HCT116 (cell line): ENCODE measurements at regions not wholly inside any gene's neighbourhood (a gene's known extent, or its start where the extent isn't known, plus 50 kb on each side); places are given as distances from the start of the nearest gene placed in this dataset.

Source experiments
- ATAC-seq: fragments of 200-7000 bp; cut with Tn5 transposase; 2 replicates; pipeline ENCODE4 v1.9.1; 2020; ENCODE audit warnings: mild to moderate bottlenecking, moderate library complexity
- BruUV-seq: library from RNA; stranded (reverse); fragments of 400-500 nt; replicated peaks from 2 replicates; lab custom pipeline; 2021; lab: Mats Ljungman, UMichigan
- CTCF ChIA-PET: fragments of 300-600 bp; sonication (Branson Sonifier 250); formaldehyde crosslinking; loops from one replicate; lab custom pipeline; 2021; ENCODE audit warnings: antibody characterized with exemption; lab: Charles Lee
- POLR2A ChIA-PET: fragments of 300-600, 350-600 bp; sonication (Branson Sonifier 250); formaldehyde crosslinking; loops from one replicate; lab custom pipeline; 2021; ENCODE audit warnings: antibody characterized with exemption; lab: Charles Lee
- RAD21 ChIA-PET, 2 experiments: fragments of 300-600 bp; sonication (Branson Sonifier 250); formaldehyde crosslinking; loops; one replicate each; lab custom pipeline; 2023; ENCODE audit warnings: low total read pairs in 2 of 2; ENCODE audit not compliant: uncharacterized antibody in 2 of 2, unreplicated experiment in 2 of 2, low non-redundant PET in 1 of 2; lab: Charles Lee
- DNase-seq: peaks from one replicate; pipeline ENCODE4 v3.0.0-alpha.2; 2010; ENCODE audit warnings: low read depth, low spot score
- H2AFZ ChIP-seq: fragments of 200-600 bp; shearing (Covaris generic), sonication (generic); 2 replicates; pipeline ENCODE4 v1.6.1; 2017; ENCODE audit warnings: low read depth, mixed run types, mixed read lengths, antibody characterized with exemption, low read length; ENCODE audit not compliant: poor library complexity, severe bottlenecking
- H3K27ac ChIP-seq: 2 replicates; pipeline ENCODE4 v1.5.1; 2012; ENCODE audit warnings: low read depth, low read length
- H3K27me3 ChIP-seq: fragments of 200-600 bp; sonication (generic); 2 replicates; pipeline ENCODE4 v1.6.1; 2016; ENCODE audit warnings: mixed run types, low read length, mixed read lengths; ENCODE audit not compliant: insufficient read depth
- H3K36me3 ChIP-seq, 2 experiments: fragments of 200-500 bp in 1 of 2; fragments of 200-600 bp in 1 of 2; sonication (Bioruptor generic) in 1 of 2; sonication (generic) in 1 of 2; 2 replicates each; pipeline versions ENCODE4 v1.5.1 to v1.6.1; 2014 to 2016; ENCODE audit warnings: low read length in 2 of 2, inconsistent platforms in 1 of 2, mixed read lengths in 1 of 2, mixed run types in 1 of 2; ENCODE audit not compliant: insufficient read depth in 2 of 2, control insufficient read depth in 1 of 2
- H3K4me1 ChIP-seq, 2 experiments: fragments of 200-600 bp in 1 of 2; sonication (generic) in 1 of 2; 2 replicates each; pipeline versions ENCODE4 v1.5.1 to v1.6.1; 2012 to 2017; ENCODE audit warnings: low read length in 2 of 2, inconsistent platforms in 1 of 2, mild to moderate bottlenecking in 1 of 2, mixed read lengths in 1 of 2, mixed run types in 1 of 2, moderate library complexity in 1 of 2; ENCODE audit not compliant: insufficient read depth in 2 of 2, control insufficient read depth in 1 of 2
- H3K4me2 ChIP-seq: fragments of 200-600 bp; sonication (generic); 2 replicates; pipeline ENCODE4 v1.6.1; 2017; ENCODE audit warnings: mixed run types, low read length, mixed read lengths
- H3K4me3 ChIP-seq, 2 experiments: fragments of 200-600 bp in 1 of 2; sonication (generic) in 1 of 2; replicated peaks in 1 of 2; 2 replicates each; pipeline ENCODE4 v1.5.1; 2011 to 2016; ENCODE audit warnings: low read length in 2 of 2, control low read depth in 1 of 2, low read depth in 1 of 2, mild to moderate bottlenecking in 1 of 2, mixed read lengths in 1 of 2, mixed run types in 1 of 2
- H3K79me2 ChIP-seq: fragments of 200-600 bp; sonication (generic); 2 replicates; pipeline ENCODE4 v1.6.1; 2017; ENCODE audit warnings: mild to moderate bottlenecking, mixed run types, low read length, moderate library complexity, mixed read lengths; ENCODE audit not compliant: insufficient read depth
- H3K9ac ChIP-seq: fragments of 200-600 bp; sonication (generic); 2 replicates; pipeline ENCODE4 v1.6.1; 2016; ENCODE audit warnings: low read length, mixed read lengths
- H3K9me2 ChIP-seq: fragments of 200-600 bp; sonication (generic), shearing (Covaris generic); 2 replicates; pipeline ENCODE4 v1.6.1; 2017; ENCODE audit warnings: mixed run types, mild to moderate bottlenecking, moderate library complexity; ENCODE audit not compliant: insufficient read depth
- H3K9me3 ChIP-seq, 2 experiments: fragments of 200-500 bp in 1 of 2; fragments of 200-600 bp in 1 of 2; sonication (Bioruptor generic) in 1 of 2; sonication (generic) in 1 of 2; 2 replicates each; pipeline ENCODE4 v1.6.1; 2014 to 2017; ENCODE audit warnings: low read length in 2 of 2, mixed read lengths in 2 of 2, inconsistent platforms in 1 of 2, low read depth in 1 of 2, mild to moderate bottlenecking in 1 of 2, mixed run types in 1 of 2, moderate library complexity in 1 of 2; ENCODE audit not compliant: control insufficient read depth in 1 of 2, insufficient read depth in 1 of 2
- H4K20me1 ChIP-seq: fragments of 200-600 bp; sonication (generic), shearing (Covaris generic); 2 replicates; pipeline ENCODE4 v1.6.1; 2017; ENCODE audit warnings: mixed run types, mild to moderate bottlenecking, moderate library complexity; ENCODE audit not compliant: insufficient read depth
- ELF1 ChIP-seq: IDR thresholded peaks from 2 replicates; pipeline ENCODE4 v1.6.1; 2012; ENCODE audit warnings: low read depth, borderline replicate concordance
- EZH2 ChIP-seq: fragments of 200-600 bp; sonication (generic); IDR thresholded peaks from 2 replicates; pipeline ENCODE4 v1.6.1; 2017; ENCODE audit warnings: antibody characterized with exemption, mixed run types
- FOSL1 ChIP-seq: IDR thresholded peaks from 2 replicates; pipeline ENCODE4 v1.6.1; 2012; ENCODE audit warnings: low read depth
- JUND ChIP-seq: IDR thresholded peaks from 2 replicates; pipeline ENCODE4 v1.6.1; 2012
- RAD21 ChIP-seq: IDR thresholded peaks from 2 replicates; pipeline ENCODE4 v1.6.1; 2012; ENCODE audit warnings: low read depth, mild to moderate bottlenecking
- REST ChIP-seq: IDR thresholded peaks from 2 replicates; pipeline ENCODE4 v1.6.1; 2012; ENCODE audit warnings: low read depth
- SRF ChIP-seq: IDR thresholded peaks from 2 replicates; pipeline ENCODE4 v1.6.1; 2012; ENCODE audit warnings: low read depth
- TCF7L2 ChIP-seq: IDR thresholded peaks from 2 replicates; pipeline ENCODE4 v1.7.0; 2011; ENCODE audit warnings: borderline replicate concordance, inconsistent platforms; ENCODE audit not compliant: insufficient read depth, insufficient read length; ENCODE audit errors: extremely low read depth
- ZFX ChIP-seq: fragments of 450-650 bp; IDR thresholded peaks from 2 replicates; pipeline ENCODE4 v1.6.1; 2017
- intact Hi-C: fragments of 100-400 bp; cut with micrococcal nuclease; formaldehyde crosslinking; loops from 2 replicates; pipeline ENCODE4 v1.10.0; 2022

GRCh38 chr12:125453751-125454150, 388.5 kb downstream of the AACS start:
- H3K79me2 ChIP-seq = no peaks in the 10 kb centered on the region
- H2AFZ ChIP-seq = no peak overlapping the region
- CTCF ChIA-PET = no interaction called here
- peaks cover 6% of the 10 kb centered on the region; the same call in 1 of the 2 replicates for H3K27me3 ChIP-seq
- POLR2A ChIA-PET = no interaction called here
- no peak overlapping the region for H3K9ac ChIP-seq
- RAD21 ChIA-PET = no interaction called here
- intact Hi-C loops = no loop called here
- H3K27ac ChIP-seq = no peak overlapping the region
- no peak for TF ChIP-seq TCF7L2
- TF ChIP-seq SRF = no peak
- no peak for TF ChIP-seq REST
- no peak for TF ChIP-seq EZH2
- TF ChIP-seq ELF1 = no peak
- no peak for TF ChIP-seq FOSL1
- TF ChIP-seq ZFX = no peak
- no peak for TF ChIP-seq JUND
- no peak for TF ChIP-seq RAD21
- TF ChIP-seq, all 23 proteins: peak for 0
- Histone ChIP-seq H3K36me3 (no peaks in the 10 kb centered on the region), H3K4me1 (no peaks in the 10 kb centered on the region), H3K4me3 (no peak overlapping the region), H3K9me3 (no peaks in the 10 kb centered on the region), H3K4me2 (no peak overlapping the region), H4K20me1 (no peaks in the 10 kb centered on the region), H3K9me2 (no peaks in the 10 kb centered on the region)
- no peak for DNase-seq
- no peak for ATAC-seq
- BruUV-seq = no TSS peak
